Mucosa of descending colon (tissue), 3 donors: ENCODE measurements at regions not wholly inside any gene's neighbourhood (a gene's known extent, or its start where the extent isn't known, plus 50 kb on each side); places are given as distances from the start of the nearest gene placed in this dataset.

Experiments
- ATAC-seq: fragments of 200-7000 bp; cut with Tn5 transposase; one replicate; pipeline ENCODE4 v1.9.1; 2020; ENCODE audit warnings: mild to moderate bottlenecking, moderate library complexity
- DNase-seq, 3 donors: peaks; one replicate each; pipeline ENCODE4 v3.0.0-alpha.2; 2020
- H3K36me3 ChIP-seq: fragments of 200-600 bp; one replicate; pipeline ENCODE4 v1.8.0; 2021; ENCODE audit warnings: low read depth, mild to moderate bottlenecking
- H3K4me1 ChIP-seq: fragments of 200-600 bp; one replicate; pipeline ENCODE4 v1.8.0; 2021; ENCODE audit warnings: low read depth, mild to moderate bottlenecking
- H3K4me3 ChIP-seq: fragments of 200-600 bp; one replicate; pipeline ENCODE4 v1.8.0; 2021; ENCODE audit warnings: mild to moderate bottlenecking
- H3K9me3 ChIP-seq: fragments of 200-600 bp; one replicate; pipeline ENCODE4 v1.8.0; 2021; ENCODE audit warnings: mild to moderate bottlenecking
- intact Hi-C, 2 donors: fragments of 100-400 bp; cut with DNase I in 1 of 2; cut with micrococcal nuclease in 1 of 2; formaldehyde crosslinking; loops; one replicate each; pipeline versions ENCODE4 v1.11.0 to v1.11.1; 2022; cut with DNase I, micrococcal nuclease
- TF ChIP-seq, protein P1 (sequence below): fragments of 200-600 bp; IDR thresholded peaks from one replicate; pipeline ENCODE4 v1.8.0; 2022; ENCODE audit warnings: antibody characterized with exemption, mild to moderate bottlenecking
- donor health status: DM: no; HTN: no; CAD: no; lungs with moderate emphysema.
- donor health status: DM: no; HTN: no; CAD: no.
- donor health status: DM: no; HTN: yes; CAD: no.

DNA sequence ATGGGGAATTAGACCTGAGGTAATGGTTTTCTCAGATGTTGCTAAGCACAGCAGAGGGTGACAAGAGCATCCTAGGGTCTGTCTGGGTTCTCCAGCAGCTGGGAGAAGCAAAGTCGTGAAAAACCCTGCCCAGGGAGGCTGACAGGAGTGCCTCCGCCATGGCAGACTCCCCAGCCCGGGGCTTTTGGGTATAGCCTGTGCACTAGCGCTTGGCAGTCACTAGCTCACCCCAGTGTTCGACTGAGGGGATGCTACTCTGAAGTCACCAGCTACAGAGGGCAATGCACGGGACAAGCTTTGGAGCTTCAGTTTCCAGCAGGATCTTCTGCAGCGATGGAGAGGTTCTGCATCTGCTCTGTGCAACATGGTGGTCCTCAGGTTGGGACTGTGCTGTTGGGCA lies 87.5 kb downstream of the ING1 start:
- no peaks in the 10 kb centered on the region for H3K9me3 ChIP-seq
- TF ChIP-seq, protein P1, sequence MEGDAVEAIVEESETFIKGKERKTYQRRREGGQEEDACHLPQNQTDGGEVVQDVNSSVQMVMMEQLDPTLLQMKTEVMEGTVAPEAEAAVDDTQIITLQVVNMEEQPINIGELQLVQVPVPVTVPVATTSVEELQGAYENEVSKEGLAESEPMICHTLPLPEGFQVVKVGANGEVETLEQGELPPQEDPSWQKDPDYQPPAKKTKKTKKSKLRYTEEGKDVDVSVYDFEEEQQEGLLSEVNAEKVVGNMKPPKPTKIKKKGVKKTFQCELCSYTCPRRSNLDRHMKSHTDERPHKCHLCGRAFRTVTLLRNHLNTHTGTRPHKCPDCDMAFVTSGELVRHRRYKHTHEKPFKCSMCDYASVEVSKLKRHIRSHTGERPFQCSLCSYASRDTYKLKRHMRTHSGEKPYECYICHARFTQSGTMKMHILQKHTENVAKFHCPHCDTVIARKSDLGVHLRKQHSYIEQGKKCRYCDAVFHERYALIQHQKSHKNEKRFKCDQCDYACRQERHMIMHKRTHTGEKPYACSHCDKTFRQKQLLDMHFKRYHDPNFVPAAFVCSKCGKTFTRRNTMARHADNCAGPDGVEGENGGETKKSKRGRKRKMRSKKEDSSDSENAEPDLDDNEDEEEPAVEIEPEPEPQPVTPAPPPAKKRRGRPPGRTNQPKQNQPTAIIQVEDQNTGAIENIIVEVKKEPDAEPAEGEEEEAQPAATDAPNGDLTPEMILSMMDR: no peak
- intact Hi-C loops: no loop called here
- no peaks in the 10 kb centered on the region for H3K36me3 ChIP-seq
- ATAC-seq (no peak), DNase-seq (no peak)
- H3K4me3 ChIP-seq: no peak overlapping the region
- no peaks in the 10 kb centered on the region for H3K4me1 ChIP-seq

DNA sequence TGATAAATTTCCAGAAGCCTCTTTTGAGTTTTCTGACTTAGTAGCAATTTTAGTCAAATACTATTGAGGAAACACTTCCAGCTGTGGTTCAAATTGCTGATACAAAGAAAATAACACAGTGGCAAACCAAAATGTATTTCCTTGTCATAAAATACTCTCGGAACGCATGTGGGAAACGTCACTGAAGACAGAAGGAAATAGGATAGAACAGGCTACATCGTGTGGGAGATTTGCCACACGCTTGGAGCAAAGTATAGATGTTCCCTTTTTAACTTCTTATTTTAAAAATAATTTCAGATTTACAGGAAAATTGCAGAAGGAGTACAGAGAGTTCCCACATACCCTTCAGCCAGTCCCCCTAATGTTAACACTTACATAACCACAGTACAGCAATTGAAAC lies 88.8 kb downstream of the ING1 start:
- DNase-seq: no peak
- TF ChIP-seq, protein P1: no peak
- no peaks in the 10 kb centered on the region for H3K36me3 ChIP-seq
- intact Hi-C loops: no loop called here
- H3K9me3 ChIP-seq: no peaks in the 10 kb centered on the region
- H3K4me1 ChIP-seq: no peaks in the 10 kb centered on the region
- no peak overlapping the region for H3K4me3 ChIP-seq
- ATAC-seq: no peak

DNA sequence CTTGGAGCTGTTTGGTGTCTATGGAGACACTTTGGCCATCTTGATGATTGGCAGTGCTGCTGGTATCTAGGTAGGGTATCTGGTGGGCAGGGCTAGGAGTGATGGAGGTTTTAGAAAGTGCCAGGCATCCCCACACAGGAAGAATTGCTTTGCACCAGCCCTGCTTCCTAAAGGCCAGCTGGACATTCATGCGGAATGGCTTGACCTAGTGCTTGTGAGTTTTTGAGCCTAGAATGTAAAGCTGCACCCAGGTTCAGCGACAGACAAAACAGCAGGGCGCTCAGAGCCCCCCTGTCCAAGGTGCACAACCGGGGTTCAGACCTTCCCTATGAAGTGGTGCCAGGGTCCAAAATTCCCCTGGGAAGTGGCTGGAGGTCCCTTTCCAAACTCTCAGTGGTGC lies 93.1 kb downstream of the ING1 start:
- H3K36me3 ChIP-seq: no peaks in the 10 kb centered on the region
- no peak for ATAC-seq
- H3K9me3 ChIP-seq: no peaks in the 10 kb centered on the region
- H3K4me3 ChIP-seq: no peak overlapping the region
- H3K4me1 ChIP-seq: no peaks in the 10 kb centered on the region
- DNase-seq: no peak
- intact Hi-C loops: no loop called here
- TF ChIP-seq, protein P1: no peak

DNA sequence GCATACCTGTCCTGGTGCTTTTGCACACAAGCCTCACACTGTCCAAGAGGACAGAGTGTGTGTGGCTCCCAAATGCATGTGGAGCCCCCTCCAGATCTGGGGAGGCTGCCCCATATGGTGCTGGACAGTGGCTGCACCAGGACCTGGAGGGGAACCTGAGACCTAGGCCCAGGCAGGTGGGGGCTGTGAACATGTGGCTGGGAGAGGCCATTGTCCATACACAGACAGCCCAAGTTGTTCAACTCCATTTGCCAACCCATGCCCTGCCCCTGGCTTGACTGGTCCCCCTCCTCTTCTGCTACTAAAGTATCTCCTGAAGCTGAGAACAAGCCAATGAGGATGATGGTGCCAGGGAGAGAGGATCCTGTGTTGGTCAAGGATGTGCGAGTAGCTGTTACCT lies 94.0 kb downstream of the ING1 start:
- ATAC-seq (no peak), DNase-seq (no peak)
- no peaks in the 10 kb centered on the region for H3K36me3 ChIP-seq
- intact Hi-C loops: no loop called here
- no peaks in the 10 kb centered on the region for H3K4me1 ChIP-seq
- no peak overlapping the region for H3K4me3 ChIP-seq
- TF ChIP-seq, protein P1: no peak
- H3K9me3 ChIP-seq: no peaks in the 10 kb centered on the region

DNA sequence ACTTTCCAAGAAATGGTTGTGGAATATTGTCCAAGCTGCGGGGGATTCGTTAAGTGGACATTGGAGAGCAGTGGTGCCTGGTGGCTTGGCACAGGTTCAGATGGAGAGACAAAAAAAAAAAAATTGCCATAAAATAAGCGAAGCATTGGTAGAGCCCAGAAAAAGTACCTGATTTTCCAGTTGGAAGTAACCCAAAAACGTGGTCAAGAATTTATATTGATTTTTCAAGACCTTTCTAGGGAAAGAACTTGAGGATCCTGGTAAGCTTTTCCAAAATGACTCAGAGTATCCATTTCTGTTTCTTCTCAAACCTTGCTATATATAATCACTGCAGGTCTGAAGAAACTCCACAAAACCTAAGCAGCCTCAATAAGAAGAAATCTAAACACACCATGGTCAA lies 94.6 kb downstream of the ING1 start:
- DNase-seq: no peak
- Histone ChIP-seq H3K9me3 (no peaks in the 10 kb centered on the region), H3K36me3 (no peaks in the 10 kb centered on the region), H3K4me3 (no peak overlapping the region), H3K4me1 (no peaks in the 10 kb centered on the region)
- TF ChIP-seq, protein P1: no peak
- ATAC-seq: no peak
- intact Hi-C loops: no loop called here

DNA sequence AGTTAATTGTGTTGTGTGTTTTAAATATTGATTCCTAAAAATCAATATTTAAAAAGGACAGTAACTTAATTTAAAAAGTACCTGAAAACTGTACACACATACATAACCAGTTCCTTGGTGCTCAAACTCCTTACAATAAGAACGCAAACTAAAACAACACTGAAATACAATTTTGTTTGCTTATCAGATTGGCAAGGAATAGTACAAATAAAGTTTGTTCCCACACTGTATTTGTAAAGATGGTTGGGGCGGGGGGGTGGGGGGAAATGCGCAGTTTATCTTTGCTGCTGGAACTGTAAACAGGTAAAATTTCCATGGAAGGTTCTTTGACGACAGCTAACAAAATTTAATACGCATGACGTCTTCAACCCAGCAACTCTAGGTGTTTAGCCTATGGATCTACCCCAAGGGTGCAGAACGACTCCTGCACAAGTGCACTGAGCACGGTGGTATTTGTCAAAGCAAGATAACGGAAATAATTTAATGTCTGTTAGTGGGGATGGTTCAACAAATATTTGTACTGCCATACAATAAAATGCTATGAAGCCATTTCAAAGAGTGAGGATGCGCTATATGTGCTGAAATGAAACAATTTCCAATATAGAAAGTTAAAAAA lies 96.5 kb downstream of the ING1 start:
- TF ChIP-seq, protein P1: no peak
- Histone ChIP-seq H3K9me3 (no peaks in the 10 kb centered on the region), H3K36me3 (no peaks in the 10 kb centered on the region), H3K4me1 (no peaks in the 10 kb centered on the region), H3K4me3 (no peak overlapping the region)
- intact Hi-C loops: loop anchor here (10.0 kb wide), 1 partner anchor 215 kb away; no protein-coding TSS in a partner anchor
- ATAC-seq: no peak
- no peak for DNase-seq
